ENCODE measurements at regions not wholly inside any gene's neighbourhood (a gene's known extent, or its start where the extent isn't known, plus 50 kb on each side); places are given as distances from the start of the nearest gene placed in this dataset.

DNA sequence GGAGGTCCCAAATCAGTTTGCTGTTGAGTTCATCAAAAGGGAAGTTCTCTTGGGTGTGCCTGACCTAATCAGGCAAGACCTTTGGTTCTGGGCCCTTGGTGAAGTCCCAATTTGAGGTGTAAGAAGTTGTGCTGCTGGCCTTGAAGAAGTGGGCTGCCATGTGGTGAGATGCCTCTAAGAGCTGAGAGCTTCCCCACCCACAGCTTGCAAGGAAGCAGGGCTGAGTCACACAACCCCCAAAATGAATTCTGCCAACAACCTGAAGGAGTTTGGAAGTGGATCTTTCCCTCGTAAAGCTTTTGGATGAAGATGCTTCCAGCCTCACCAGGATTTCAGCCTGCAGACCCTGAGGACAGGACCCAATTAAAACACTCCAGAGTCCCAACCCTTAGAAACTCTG lies 129.3 kb upstream of the NSMCE3 start:
- DNase-seq (ENCODE audit: low read depth): no peak
- TF ChIP-seq, protein P1, sequence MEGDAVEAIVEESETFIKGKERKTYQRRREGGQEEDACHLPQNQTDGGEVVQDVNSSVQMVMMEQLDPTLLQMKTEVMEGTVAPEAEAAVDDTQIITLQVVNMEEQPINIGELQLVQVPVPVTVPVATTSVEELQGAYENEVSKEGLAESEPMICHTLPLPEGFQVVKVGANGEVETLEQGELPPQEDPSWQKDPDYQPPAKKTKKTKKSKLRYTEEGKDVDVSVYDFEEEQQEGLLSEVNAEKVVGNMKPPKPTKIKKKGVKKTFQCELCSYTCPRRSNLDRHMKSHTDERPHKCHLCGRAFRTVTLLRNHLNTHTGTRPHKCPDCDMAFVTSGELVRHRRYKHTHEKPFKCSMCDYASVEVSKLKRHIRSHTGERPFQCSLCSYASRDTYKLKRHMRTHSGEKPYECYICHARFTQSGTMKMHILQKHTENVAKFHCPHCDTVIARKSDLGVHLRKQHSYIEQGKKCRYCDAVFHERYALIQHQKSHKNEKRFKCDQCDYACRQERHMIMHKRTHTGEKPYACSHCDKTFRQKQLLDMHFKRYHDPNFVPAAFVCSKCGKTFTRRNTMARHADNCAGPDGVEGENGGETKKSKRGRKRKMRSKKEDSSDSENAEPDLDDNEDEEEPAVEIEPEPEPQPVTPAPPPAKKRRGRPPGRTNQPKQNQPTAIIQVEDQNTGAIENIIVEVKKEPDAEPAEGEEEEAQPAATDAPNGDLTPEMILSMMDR (conservative IDR thresholded peaks at IDR 0.05; ENCODE audit: low read length): no peak
- H3K4me3 ChIP-seq (ENCODE audit: low read length): no peak overlapping the region

DNA sequence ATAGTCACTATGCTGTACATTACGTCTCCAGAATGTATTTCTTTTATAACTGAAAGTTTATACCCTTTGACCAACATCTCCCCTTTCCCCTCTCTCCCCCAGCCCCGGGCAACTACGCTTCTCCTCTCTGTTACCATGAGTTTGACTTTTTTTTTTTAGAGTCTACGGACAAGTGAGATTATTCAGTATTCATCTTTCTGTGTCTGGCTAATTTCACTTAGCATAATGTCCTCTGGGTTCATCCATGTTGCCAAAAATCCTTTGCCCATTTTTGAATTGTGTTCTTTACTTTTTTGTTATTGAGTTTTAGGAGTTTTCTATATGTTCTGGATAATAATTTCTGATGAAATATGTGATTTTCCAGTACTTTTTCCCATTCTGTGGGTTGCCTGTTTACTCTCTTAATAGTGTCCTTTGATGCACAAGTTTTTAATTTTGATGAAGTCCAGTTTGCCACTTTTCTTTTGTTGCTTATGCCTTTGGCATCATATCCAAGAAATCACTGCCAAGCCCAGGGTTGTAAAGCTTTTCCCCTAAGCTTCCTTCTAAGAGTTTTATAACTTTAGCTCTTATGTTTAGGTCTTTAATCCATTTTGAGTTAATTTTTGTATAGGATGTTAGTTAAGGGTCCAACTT lies 126.7 kb upstream of the NSMCE3 start:
- no peak overlapping the region for H3K4me3 ChIP-seq (ENCODE audit: low read length)
- TF ChIP-seq, protein P1 (conservative IDR thresholded peaks at IDR 0.05; ENCODE audit: low read length): no peak
- DNase-seq (ENCODE audit: low read depth): no peak

DNA sequence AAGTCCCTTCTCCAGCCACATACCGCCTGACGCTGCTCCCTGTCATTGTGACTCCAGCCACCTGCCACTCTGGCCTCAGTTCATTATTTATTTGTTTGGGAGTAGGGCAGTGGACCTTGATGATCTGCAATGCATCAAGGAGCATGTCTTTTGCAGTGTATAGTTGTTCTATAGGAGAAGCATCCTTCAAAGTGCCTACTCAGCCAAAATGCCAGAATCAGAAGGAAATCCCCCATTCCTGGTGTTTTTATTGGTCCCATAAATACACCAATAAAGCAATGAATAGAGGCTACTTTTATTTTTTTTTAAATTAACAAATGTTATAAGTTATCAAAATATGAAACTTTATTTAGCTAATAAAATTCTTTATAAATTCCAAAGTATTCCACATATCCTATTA lies 123.8 kb upstream of the NSMCE3 start:
- H3K4me3 ChIP-seq (ENCODE audit: low read length): no peak overlapping the region
- no peak for DNase-seq (ENCODE audit: low read depth)
- TF ChIP-seq, protein P1 (conservative IDR thresholded peaks at IDR 0.05; ENCODE audit: low read length): no peak

DNA sequence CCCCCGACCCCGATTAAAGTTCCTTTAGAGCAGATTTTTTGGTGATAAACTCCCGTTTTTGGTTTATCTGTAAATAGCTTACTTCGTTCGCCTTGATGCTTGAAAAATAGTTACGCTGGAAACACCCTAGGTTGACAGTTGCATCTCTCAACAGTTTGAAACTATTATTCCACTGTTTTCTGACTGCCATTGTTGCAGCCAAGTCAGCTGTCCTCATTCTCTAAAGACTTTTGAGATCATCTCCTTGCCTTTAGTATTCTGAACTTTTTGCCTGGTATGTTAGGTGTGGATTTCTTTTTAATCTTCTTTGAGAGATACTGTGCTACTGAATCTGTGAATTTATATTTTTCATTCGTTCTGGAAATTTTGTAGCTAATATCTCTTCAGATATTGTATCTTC lies 122.7 kb upstream of the NSMCE3 start:
- TF ChIP-seq, protein P1 (conservative IDR thresholded peaks at IDR 0.05; ENCODE audit: low read length): no peak
- DNase-seq (ENCODE audit: low read depth): no peak
- H3K4me3 ChIP-seq (ENCODE audit: low read length): no peak overlapping the region

DNA sequence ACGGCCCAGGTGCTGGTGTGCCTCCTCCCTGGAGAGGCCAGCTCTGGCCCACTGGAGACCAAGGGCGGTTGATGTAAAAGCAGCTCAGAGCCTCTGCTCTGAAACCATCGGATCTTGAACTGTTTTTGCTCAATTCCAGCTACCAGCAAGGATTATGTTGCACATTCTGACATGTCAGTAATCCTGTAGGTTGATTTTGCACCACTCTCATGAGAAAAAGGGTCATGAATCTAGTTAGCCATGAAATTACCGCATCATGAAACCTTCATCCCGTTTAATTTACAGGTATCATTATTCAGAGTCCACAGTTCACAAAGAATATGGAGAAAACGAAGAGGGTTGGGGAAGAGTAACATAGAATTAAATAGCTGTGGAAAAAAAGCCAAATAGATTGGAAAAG lies 120.4 kb upstream of the NSMCE3 start:
- H3K4me3 ChIP-seq (ENCODE audit: low read length): no peak overlapping the region
- DNase-seq (ENCODE audit: low read depth): no peak
- TF ChIP-seq, protein P1 (conservative IDR thresholded peaks at IDR 0.05; ENCODE audit: low read length): no peak

DNA sequence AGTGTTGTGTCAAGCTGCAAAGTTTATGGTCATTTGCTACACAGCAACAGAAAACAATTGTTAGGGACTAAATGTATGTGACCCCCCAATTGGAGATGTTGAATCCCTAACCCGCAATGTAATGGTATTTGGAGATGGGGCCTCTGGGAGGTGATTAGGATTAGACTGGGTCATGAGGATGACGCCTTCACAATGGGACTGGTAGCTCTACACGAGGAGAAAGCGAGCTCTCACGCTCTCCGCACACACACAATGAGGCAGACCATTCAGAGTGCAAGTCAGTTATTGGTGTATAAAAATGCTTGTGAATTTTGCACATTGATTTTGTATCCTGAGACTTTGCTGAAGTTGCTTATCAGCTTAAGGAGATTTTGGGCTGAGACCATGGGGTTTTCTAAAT lies 116.9 kb upstream of the NSMCE3 start:
- TF ChIP-seq, protein P1 (conservative IDR thresholded peaks at IDR 0.05; ENCODE audit: low read length): no peak
- H3K4me3 ChIP-seq (ENCODE audit: low read length): no peak overlapping the region
- no peak for DNase-seq (ENCODE audit: low read depth)

DNA sequence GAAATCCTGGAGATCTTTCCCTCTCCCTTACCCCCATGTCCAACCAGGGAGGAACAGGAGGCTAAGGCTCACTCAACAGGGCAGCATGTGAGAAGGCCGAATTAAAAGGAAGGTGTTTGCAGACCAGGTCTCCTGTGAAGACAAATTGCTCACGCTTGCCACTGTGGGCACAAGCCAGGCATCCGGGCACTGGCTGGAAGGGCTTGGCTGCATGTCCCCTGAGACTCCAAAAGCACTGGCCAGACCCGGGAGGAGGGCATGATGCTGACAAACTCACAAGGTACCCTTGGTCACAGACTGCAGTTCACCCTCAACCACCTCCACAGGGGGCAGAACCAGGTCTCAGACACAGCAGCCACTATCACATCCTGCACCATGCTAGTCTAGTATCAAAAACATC lies 113.7 kb upstream of the NSMCE3 start:
- DNase-seq (ENCODE audit: low read depth): no peak
- TF ChIP-seq, protein P1 (conservative IDR thresholded peaks at IDR 0.05; ENCODE audit: low read length): no peak
- no peak overlapping the region for H3K4me3 ChIP-seq (ENCODE audit: low read length)

All from AG10803 (cell line).